ENCODE measurements at regions not wholly inside any gene's neighbourhood (a gene's known extent, or its start where the extent isn't known, plus 50 kb on each side); places are given as distances from the start of the nearest gene placed in this dataset.

DNA sequence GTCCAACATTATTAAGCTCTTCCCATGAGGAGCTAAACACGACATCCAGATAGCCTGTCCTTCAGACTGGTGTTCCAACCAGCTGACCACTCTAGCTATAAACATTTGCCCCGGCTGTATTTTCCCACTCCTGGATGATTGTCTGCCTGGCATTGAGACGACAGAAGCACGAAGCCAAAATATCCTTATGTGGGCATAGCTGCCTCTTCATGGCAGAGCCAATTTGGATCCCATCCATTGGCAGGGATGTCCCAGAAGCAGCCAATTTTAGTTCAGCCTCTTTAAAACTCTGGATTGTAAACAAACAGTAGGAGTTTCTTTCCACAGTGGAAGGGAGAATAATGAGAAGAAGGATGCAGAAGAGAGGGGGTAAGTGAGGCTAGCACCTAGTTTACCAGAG, 507.6 kb downstream of the CETN3 start:
- Histone ChIP-seq H3K27ac (ENCODE audit: low read depth, low read length) (no peak overlapping the region), H4K20me1 (ENCODE audit: low read depth, low read length) (no peaks in the 10 kb centered on the region), H3K27me3 (ENCODE audit: low read length) (no peaks in the 10 kb centered on the region), H3K79me2 (ENCODE audit: insufficient read depth, low read length) (no peaks in the 10 kb centered on the region), H3F3A (ENCODE audit: insufficient read depth) (no peaks in the 10 kb centered on the region), H3K9me3 (ENCODE audit: insufficient read depth, low read length) (no peaks in the 10 kb centered on the region), H2AFZ (ENCODE audit: low read depth, low read length, severe bottlenecking) (no peak overlapping the region), H3K9ac (ENCODE audit: low read length) (no peak overlapping the region), H3K9me2 (replicated peaks; ENCODE audit: insufficient read depth, low read length) (no peaks in the 10 kb centered on the region), H3K4me3 (ENCODE audit: insufficient read depth, low read length, poor library complexity, severe bottlenecking) (no peak overlapping the region), H3K4me2 (ENCODE audit: low read depth, low read length, poor library complexity, severe bottlenecking) (no peak overlapping the region), H3K36me3 (ENCODE audit: low read length) (no peaks in the 10 kb centered on the region)
- TF ChIP-seq EZH2phosphoT487 (conservative IDR thresholded peaks at IDR 0.05; ENCODE audit: low read length): no peak
- TF ChIP-seq, protein P1, sequence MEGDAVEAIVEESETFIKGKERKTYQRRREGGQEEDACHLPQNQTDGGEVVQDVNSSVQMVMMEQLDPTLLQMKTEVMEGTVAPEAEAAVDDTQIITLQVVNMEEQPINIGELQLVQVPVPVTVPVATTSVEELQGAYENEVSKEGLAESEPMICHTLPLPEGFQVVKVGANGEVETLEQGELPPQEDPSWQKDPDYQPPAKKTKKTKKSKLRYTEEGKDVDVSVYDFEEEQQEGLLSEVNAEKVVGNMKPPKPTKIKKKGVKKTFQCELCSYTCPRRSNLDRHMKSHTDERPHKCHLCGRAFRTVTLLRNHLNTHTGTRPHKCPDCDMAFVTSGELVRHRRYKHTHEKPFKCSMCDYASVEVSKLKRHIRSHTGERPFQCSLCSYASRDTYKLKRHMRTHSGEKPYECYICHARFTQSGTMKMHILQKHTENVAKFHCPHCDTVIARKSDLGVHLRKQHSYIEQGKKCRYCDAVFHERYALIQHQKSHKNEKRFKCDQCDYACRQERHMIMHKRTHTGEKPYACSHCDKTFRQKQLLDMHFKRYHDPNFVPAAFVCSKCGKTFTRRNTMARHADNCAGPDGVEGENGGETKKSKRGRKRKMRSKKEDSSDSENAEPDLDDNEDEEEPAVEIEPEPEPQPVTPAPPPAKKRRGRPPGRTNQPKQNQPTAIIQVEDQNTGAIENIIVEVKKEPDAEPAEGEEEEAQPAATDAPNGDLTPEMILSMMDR (IDR thresholded peaks at IDR 0.05; ENCODE audit: insufficient read depth, low read length, poor library complexity, severe bottlenecking): no peak

DNA sequence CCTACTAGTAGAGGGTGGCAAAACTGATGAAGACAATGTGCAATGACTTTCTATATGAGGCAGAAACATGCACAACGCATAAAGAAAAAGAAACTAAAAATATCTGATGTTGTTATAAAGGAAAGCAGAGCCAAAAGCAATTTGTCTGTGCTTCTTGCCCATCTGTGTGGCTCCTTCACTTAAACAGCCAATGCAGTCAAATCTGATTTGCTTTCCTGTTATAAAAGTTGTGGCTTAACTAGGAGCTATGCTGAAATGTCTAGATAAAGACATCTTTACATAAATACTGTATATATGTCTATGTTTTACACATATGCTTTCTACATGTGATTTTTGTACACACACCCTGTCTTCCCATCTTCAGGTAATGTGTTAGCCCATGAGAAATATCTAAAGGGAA, 508.2 kb downstream of the CETN3 start:
- no peak for TF ChIP-seq EZH2phosphoT487 (conservative IDR thresholded peaks at IDR 0.05; ENCODE audit: low read length)
- TF ChIP-seq, protein P1 (IDR thresholded peaks at IDR 0.05; ENCODE audit: insufficient read depth, low read length, poor library complexity, severe bottlenecking): no peak
- no peaks in the 10 kb centered on the region for H3K79me2 ChIP-seq (ENCODE audit: insufficient read depth, low read length)
- no peaks in the 10 kb centered on the region for H3K9me2 ChIP-seq (replicated peaks; ENCODE audit: insufficient read depth, low read length)
- no peaks in the 10 kb centered on the region for H3K9me3 ChIP-seq (ENCODE audit: insufficient read depth, low read length)
- H3K36me3 ChIP-seq (ENCODE audit: low read length): no peaks in the 10 kb centered on the region
- no peaks in the 10 kb centered on the region for H4K20me1 ChIP-seq (ENCODE audit: low read depth, low read length)
- no peak overlapping the region for H3K4me3 ChIP-seq (ENCODE audit: insufficient read depth, low read length, poor library complexity, severe bottlenecking)
- no peak overlapping the region for H2AFZ ChIP-seq (ENCODE audit: low read depth, low read length, severe bottlenecking)
- no peak overlapping the region for H3K27ac ChIP-seq (ENCODE audit: low read depth, low read length)
- H3K9ac ChIP-seq (ENCODE audit: low read length): no peak overlapping the region
- H3F3A ChIP-seq (ENCODE audit: insufficient read depth): no peaks in the 10 kb centered on the region
- H3K27me3 ChIP-seq (ENCODE audit: low read length): no peaks in the 10 kb centered on the region
- H3K4me2 ChIP-seq (ENCODE audit: low read depth, low read length, poor library complexity, severe bottlenecking): no peak overlapping the region

DNA sequence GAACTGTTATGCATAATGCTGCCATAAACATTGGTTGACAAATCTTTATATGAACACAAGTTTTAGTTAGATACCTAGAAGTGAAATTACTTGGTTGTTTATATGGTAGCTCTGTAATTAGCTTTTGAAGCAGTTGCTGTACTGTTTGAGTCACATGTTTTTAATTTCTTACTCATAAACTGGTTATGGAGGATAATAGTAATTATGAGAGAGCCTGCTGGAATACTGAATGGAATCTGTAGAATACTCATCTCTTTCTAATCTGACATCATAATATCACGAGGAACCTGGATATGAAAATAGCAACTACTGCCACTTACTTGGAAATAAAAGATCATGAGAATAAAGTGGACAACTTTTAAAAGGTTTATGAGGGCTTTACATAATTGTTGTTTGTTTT, 509.2 kb downstream of the CETN3 start:
- Histone ChIP-seq H3F3A (ENCODE audit: insufficient read depth) (no peaks in the 10 kb centered on the region), H3K79me2 (ENCODE audit: insufficient read depth, low read length) (no peaks in the 10 kb centered on the region), H3K27ac (ENCODE audit: low read depth, low read length) (no peak overlapping the region), H3K27me3 (ENCODE audit: low read length) (no peaks in the 10 kb centered on the region), H4K20me1 (ENCODE audit: low read depth, low read length) (no peaks in the 10 kb centered on the region), H3K4me2 (ENCODE audit: low read depth, low read length, poor library complexity, severe bottlenecking) (no peak overlapping the region), H3K9me2 (replicated peaks; ENCODE audit: insufficient read depth, low read length) (no peaks in the 10 kb centered on the region), H3K36me3 (ENCODE audit: low read length) (no peaks in the 10 kb centered on the region), H3K9me3 (ENCODE audit: insufficient read depth, low read length) (no peaks in the 10 kb centered on the region), H3K9ac (ENCODE audit: low read length) (no peak overlapping the region), H2AFZ (ENCODE audit: low read depth, low read length, severe bottlenecking) (no peak overlapping the region), H3K4me3 (ENCODE audit: insufficient read depth, low read length, poor library complexity, severe bottlenecking) (no peak overlapping the region)
- TF ChIP-seq EZH2phosphoT487 (conservative IDR thresholded peaks at IDR 0.05; ENCODE audit: low read length): no peak
- TF ChIP-seq, protein P1 (IDR thresholded peaks at IDR 0.05; ENCODE audit: insufficient read depth, low read length, poor library complexity, severe bottlenecking): no peak

All from SU-DHL-6 (cell line).